Spleen (tissue), 11 donors: ENCODE measurements at regions not wholly inside any gene's neighbourhood (a gene's known extent, or its start where the extent isn't known, plus 50 kb on each side); places are given as distances from the start of the nearest gene placed in this dataset.
A peak's percentile ranks its signal among the peaks of the same experiment; 100 is the strongest.
"Not testable (repeated sequence)": the region's sequence is repeated elsewhere in the genome, so short reads cannot be mapped to it uniquely, and the experiment has no call there.

ENCODE experiments used
- DNase-seq: peaks from one replicate; pipeline ENCODE4 v3.0.0-alpha.2; 2020
- H3K27ac ChIP-seq, 8 donors: fragments of 200-600 bp; sonication (generic) in 7 of 8; 1 replicate in 4 of 8; 2 replicates in 4 of 8; pipeline versions ENCODE4 v1.5.0 to v1.8.0; 2016 to 2021; ENCODE audit warnings: inconsistent platforms in 4 of 8, mild to moderate bottlenecking in 4 of 8, moderate library complexity in 1 of 8
- H3K27me3 ChIP-seq, 7 donors: fragments of 200-600 bp; sonication (generic) in 6 of 7; replicated peaks in 1 of 7; 1 replicate in 4 of 7; 2 replicates in 3 of 7; pipeline versions ENCODE4 v1.5.0 to v1.8.0; 2016 to 2021; ENCODE audit warnings: inconsistent platforms in 3 of 7, mild to moderate bottlenecking in 1 of 7
- H3K36me3 ChIP-seq, 6 donors: fragments of 200-600 bp; sonication (generic) in 5 of 6; 1 replicate in 4 of 6; 2 replicates in 2 of 6; pipeline versions ENCODE4 v1.5.0 to v1.8.0; 2016 to 2021; ENCODE audit warnings: inconsistent platforms in 2 of 6
- H3K4me1 ChIP-seq, 6 donors: fragments of 200-600 bp; sonication (generic) in 5 of 6; 1 replicate in 3 of 6; 2 replicates in 3 of 6; pipeline versions ENCODE4 v1.5.0 to v1.8.0; 2016 to 2021; ENCODE audit warnings: inconsistent platforms in 3 of 6
- H3K4me3 ChIP-seq, 8 donors: fragments of 200-600 bp; sonication (generic) in 7 of 8; 1 replicate in 4 of 8; 2 replicates in 4 of 8; pipeline versions ENCODE4 v1.5.0 to v1.8.0; 2016 to 2021; ENCODE audit warnings: inconsistent platforms in 4 of 8, mild to moderate bottlenecking in 4 of 8, moderate library complexity in 2 of 8
- H3K9me3 ChIP-seq, 8 donors: fragments of 200-600 bp; sonication (generic) in 7 of 8; 1 replicate in 4 of 8; 2 replicates in 4 of 8; pipeline versions ENCODE4 v1.5.0 to v1.8.0; 2016 to 2021; ENCODE audit warnings: inconsistent platforms in 4 of 8
- POLR2A ChIP-seq, 3 donors: fragments of 450-650 bp; IDR thresholded peaks; one replicate each; pipeline ENCODE4 v1.5.1; 2017; ENCODE audit warnings: antibody characterized with exemption in 3 of 3, mild to moderate bottlenecking in 1 of 3
- POLR2AphosphoS5 ChIP-seq, 3 donors: sonication (generic); formaldehyde crosslinking; IDR thresholded peaks; one replicate each; pipeline ENCODE4 v1.5.1; 2017; ENCODE audit warnings: antibody characterized with exemption in 3 of 3
- WGBS, 5 donors: extraction: QIAGEN DNeasy Blood & Tissue Kit in 3 of 5; methylation state at CpG; one replicate each; pipeline versions ENCODE4 v1.1.5 to v1.1.7; 2013 to 2018; 5-methylcytosine and 5-hydroxymethylcytosine counted together
- intact Hi-C: fragments of 100-400 bp; cut with DNase I; formaldehyde crosslinking; loops from one replicate; pipeline ENCODE4 v1.15.0; 2023; ENCODE audit warnings: low total_unique reads
- TF ChIP-seq, protein P1 (sequence below), 11 experiments: fragments of 200-600 bp in 7 of 11; fragments of 450-650 bp in 4 of 11; sonication (generic) in 4 of 11; IDR thresholded peaks in 8 of 11; conservative IDR thresholded peaks in 3 of 11; 1 replicate in 7 of 11; 2 replicates in 4 of 11; pipeline versions ENCODE4 v1.4.0 to v1.8.0; 2016 to 2021; ENCODE audit warnings: antibody characterized with exemption in 11 of 11, inconsistent platforms in 4 of 11, mild to moderate bottlenecking in 1 of 11
- donor health status: healthy with polysubstance abuse.
- donor health status: DM: no; HTN: no; CAD: no; lungs with moderate emphysema.
- donor health status: DM: no; HTN: no; CAD: no.
- donor health status: Bipolar disorder and iron deficiency.
- donor health status: healthy.
- donor health status: DM: no; HTN: no; CAD: no.
- donor health status: DM: yes; HTN: yes; CAD: no.

DNA sequence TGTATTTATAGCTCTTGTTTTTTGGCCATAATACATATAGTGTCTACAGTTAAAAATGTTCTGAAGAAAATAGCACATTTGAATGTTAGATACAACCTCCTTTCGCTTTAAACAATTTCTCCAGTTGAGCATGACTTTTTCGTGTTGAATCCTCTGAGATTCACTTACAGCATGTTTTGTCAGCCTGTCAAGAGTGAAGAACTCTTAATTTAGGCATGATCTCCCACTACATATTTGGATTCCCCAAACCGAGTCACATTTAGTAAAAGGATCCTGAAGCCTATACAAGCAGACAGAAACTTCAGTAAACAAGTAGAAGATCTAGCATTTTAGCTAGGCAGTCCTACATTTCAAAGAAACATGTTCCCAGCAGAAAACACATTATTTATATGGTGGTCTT is 796.6 kb downstream of the MCTP2 start:
- H3K9me3 ChIP-seq, result peaks cover 0 to 21% (median 16%) of the 10 kb centered on the region in 8 donors
- no peak overlapping the region for H3K4me3 ChIP-seq
- no peak for DNase-seq
- WGBS, 5 donors, result 68 to 85% (median 80%) methylated on average over 3 of the region's 3 CpGs
- H3K27me3 ChIP-seq, result no peaks in the 10 kb centered on the region
- TF ChIP-seq, protein P1, sequence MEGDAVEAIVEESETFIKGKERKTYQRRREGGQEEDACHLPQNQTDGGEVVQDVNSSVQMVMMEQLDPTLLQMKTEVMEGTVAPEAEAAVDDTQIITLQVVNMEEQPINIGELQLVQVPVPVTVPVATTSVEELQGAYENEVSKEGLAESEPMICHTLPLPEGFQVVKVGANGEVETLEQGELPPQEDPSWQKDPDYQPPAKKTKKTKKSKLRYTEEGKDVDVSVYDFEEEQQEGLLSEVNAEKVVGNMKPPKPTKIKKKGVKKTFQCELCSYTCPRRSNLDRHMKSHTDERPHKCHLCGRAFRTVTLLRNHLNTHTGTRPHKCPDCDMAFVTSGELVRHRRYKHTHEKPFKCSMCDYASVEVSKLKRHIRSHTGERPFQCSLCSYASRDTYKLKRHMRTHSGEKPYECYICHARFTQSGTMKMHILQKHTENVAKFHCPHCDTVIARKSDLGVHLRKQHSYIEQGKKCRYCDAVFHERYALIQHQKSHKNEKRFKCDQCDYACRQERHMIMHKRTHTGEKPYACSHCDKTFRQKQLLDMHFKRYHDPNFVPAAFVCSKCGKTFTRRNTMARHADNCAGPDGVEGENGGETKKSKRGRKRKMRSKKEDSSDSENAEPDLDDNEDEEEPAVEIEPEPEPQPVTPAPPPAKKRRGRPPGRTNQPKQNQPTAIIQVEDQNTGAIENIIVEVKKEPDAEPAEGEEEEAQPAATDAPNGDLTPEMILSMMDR (IDR thresholded peaks at IDR 0.05 in 8 of 11, conservative IDR thresholded peaks at IDR 0.05 in 3 of 11), result no peak
- no peak for TF ChIP-seq POLR2A (IDR thresholded peaks at IDR 0.05)
- no peak for TF ChIP-seq POLR2AphosphoS5 (IDR thresholded peaks at IDR 0.05)
- H3K36me3 ChIP-seq, result no peaks in the 10 kb centered on the region
- H3K27ac ChIP-seq, result peak overlapping the region in 2 of 8 donors; percentile 19 to 25
- peaks cover 0 to 9% (median 0%) of the 10 kb centered on the region in 6 donors for H3K4me1 ChIP-seq
- intact Hi-C loops, result loop anchor here (10.0 kb wide), 1 partner anchor 97 kb away; no protein-coding TSS in a partner anchor

DNA sequence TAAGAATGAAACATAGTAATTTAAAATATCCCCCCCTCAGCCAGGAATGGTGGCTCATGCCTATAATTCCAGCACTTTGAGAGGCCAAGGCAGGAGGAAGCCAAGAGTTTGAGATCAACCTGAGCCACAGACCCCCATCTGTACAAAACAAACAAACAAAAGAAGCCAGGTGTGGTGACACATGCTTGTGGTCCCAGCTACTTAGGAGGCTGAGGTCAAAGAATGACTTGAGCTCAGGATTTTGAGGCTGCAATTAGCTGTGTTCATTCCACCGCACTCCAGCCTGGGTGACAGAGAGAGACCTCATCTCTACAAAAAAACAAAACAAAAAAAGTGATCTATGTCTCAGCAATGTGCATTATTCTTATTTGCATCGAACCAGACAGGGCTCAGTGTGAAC is 800.8 kb downstream of the MCTP2 start:
- Histone ChIP-seq H3K9me3 (peaks cover 0 to 21% (median 15%) of the 10 kb centered on the region in 8 donors), H3K27me3 (no peaks in the 10 kb centered on the region), H3K27ac (no peak overlapping the region), H3K4me3 (no peak overlapping the region), H3K4me1 (no peaks in the 10 kb centered on the region), H3K36me3 (no peaks in the 10 kb centered on the region)
- intact Hi-C loops, result no loop called here
- 74 to 87% (median 80%) methylated on average over 2 of the region's 2 CpGs for WGBS, 5 donors
- TF ChIP-seq POLR2AphosphoS5 (IDR thresholded peaks at IDR 0.05) (no peak), POLR2A (IDR thresholded peaks at IDR 0.05) (no peak)
- TF ChIP-seq, protein P1 (IDR thresholded peaks at IDR 0.05 in 8 of 11, conservative IDR thresholded peaks at IDR 0.05 in 3 of 11), result no peak
- DNase-seq, result no peak

DNA sequence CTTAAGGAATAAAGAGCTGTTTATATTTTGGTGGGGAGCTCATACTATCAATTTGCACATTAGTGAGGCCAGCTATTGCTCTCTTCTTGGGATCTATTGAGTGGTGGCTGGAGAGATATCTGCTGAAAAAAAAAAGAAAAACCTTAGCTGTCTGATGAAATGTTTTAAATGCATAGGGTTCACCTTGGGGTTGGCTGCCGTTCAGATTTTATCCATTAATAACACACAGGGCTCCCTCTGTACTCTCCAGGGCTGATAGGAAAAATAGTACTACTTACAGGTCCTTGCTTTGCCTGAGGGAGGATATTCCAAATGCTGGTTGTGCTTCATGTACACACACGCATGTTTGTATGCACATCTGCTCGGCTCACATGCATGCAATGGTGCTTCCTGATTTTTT is 803.7 kb downstream of the MCTP2 start:
- Histone ChIP-seq H3K27ac (peak overlapping the region in 1 of 8 donors; percentile 1), H3K9me3 (peaks cover 0 to 33% (median 22%) of the 10 kb centered on the region in 8 donors), H3K36me3 (no peaks in the 10 kb centered on the region), H3K27me3 (no peaks in the 10 kb centered on the region), H3K4me3 (no peak overlapping the region), H3K4me1 (no peaks in the 10 kb centered on the region)
- no peak for DNase-seq
- intact Hi-C loops, result no loop called here
- TF ChIP-seq POLR2AphosphoS5 (IDR thresholded peaks at IDR 0.05), result no peak
- no peak for TF ChIP-seq POLR2A (IDR thresholded peaks at IDR 0.05)
- TF ChIP-seq, protein P1 (IDR thresholded peaks at IDR 0.05 in 8 of 11, conservative IDR thresholded peaks at IDR 0.05 in 3 of 11), result no peak
- WGBS, 5 donors, result 84 to 94% (median 92%) methylated on average over 3 of the region's 3 CpGs

DNA sequence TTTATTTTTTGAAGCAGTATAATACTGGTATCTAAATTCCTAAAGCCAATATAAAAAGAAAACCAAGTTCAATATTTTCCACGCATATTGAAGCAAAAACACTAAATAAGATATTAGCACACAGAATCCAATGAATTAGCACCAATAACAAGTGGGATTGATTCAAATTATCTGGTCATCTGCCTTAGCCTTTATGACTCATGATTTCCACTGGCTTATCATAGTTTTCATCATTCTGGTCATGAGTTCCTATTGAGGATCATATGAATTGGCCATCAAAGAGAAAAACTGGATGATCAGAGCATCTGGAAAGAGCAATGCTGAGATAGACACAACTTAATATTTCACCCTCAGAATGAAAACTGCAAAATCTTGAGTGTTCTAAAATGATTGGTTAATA is 809.9 kb downstream of the MCTP2 start:
- intact Hi-C loops, result no loop called here
- TF ChIP-seq, protein P1 (IDR thresholded peaks at IDR 0.05 in 8 of 11, conservative IDR thresholded peaks at IDR 0.05 in 3 of 11), result no peak
- no peak for TF ChIP-seq POLR2AphosphoS5 (IDR thresholded peaks at IDR 0.05)
- no peak for TF ChIP-seq POLR2A (IDR thresholded peaks at IDR 0.05)

DNA sequence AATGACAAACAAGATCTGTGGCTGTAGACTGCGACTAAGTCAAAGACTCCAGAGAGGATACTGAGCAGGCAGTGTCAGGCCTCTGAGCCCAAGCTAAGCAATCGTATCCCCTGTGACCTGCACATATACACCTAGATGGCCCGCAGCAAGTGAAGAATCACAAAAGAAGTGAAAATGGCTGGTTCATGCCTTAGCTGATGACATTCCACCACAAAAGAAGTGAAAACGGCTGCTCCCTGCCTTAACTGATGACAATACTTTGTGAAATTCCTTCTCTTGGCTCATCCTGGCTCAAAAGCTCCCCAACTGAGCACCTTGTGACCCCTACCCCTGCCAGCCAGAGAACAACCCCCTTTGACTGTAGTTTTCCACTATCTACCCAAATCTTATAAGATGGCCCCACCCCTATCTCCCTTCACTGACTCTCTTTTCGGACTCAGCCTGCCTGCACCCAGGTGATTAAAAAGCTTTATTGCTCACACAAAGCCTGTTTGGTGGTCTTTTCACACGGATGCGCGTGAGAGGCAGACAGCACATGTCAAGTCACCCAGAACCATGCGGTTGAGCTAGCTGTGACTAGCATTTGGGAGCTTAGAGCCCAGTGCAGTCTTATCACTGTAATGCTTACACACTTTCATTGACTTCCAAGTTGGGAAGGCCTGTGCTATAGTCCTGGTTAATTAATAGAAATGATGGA is 812.0 kb downstream of the MCTP2 start:
- DNase-seq, H3K36me3 ChIP-seq, intact Hi-C loops, H3K27me3 ChIP-seq, H3K4me3 ChIP-seq, H3K4me1 ChIP-seq, H3K27ac ChIP-seq: not testable (repeated sequence)
- peaks cover 0 to 25% (median 15%) of the 10 kb centered on the region in 8 donors for H3K9me3 ChIP-seq
- 84 to 90% (median 87%) methylated on average over 9 of the region's 9 CpGs for WGBS, 5 donors

More for the DNA sequence above, 809.9 kb downstream of the MCTP2 start:
- Histone ChIP-seq H3K36me3 (no peaks in the 10 kb centered on the region), H3K27ac (no peak overlapping the region), H3K4me1 (no peaks in the 10 kb centered on the region), H3K27me3 (no peaks in the 10 kb centered on the region), H3K9me3 (peaks cover 0 to 18% (median 9%) of the 10 kb centered on the region in 8 donors), H3K4me3 (no peak overlapping the region)
- WGBS, 5 donors, result 88 to 96% (median 96%) methylated on average over 1 of the region's 1 CpG
- no peak for DNase-seq
